Type B pancreatic cell (in vitro differentiated cells): ENCODE measurements at regions not wholly inside any gene's neighbourhood (a gene's known extent, or its start where the extent isn't known, plus 50 kb on each side); places are given as distances from the start of the nearest gene placed in this dataset.

Experiments
- DNase-seq: peaks from one replicate; pipeline ENCODE4 v3.0.0; 2021; ENCODE audit warnings: mixed read lengths; ENCODE audit not compliant: unreplicated experiment; ENCODE audit errors: extremely low spot score
- H3K27ac Mint-ChIP-seq: 2 replicates; pipeline ENCODE4 v1.8.0; 2021; ENCODE audit warnings: mild to moderate bottlenecking, mixed read lengths
- H3K27me3 Mint-ChIP-seq: 2 replicates; pipeline ENCODE4 v1.8.0; 2021; ENCODE audit warnings: mixed read lengths
- H3K36me3 Mint-ChIP-seq: 2 replicates; pipeline ENCODE4 v1.8.0; 2021; ENCODE audit warnings: mixed read lengths
- H3K4me1 Mint-ChIP-seq: one replicate; pipeline ENCODE4 v1.8.0; 2021; ENCODE audit warnings: mixed read lengths; ENCODE audit not compliant: unreplicated experiment
- H3K4me3 Mint-ChIP-seq: 2 replicates; pipeline ENCODE4 v1.8.0; 2021; ENCODE audit warnings: mild to moderate bottlenecking, mixed read lengths
- H3K9me3 Mint-ChIP-seq: 2 replicates; pipeline ENCODE4 v1.8.0; 2021; ENCODE audit warnings: mixed read lengths
- CTCF ChIP-seq: fragments of 200-600 bp; sonication (generic); conservative IDR thresholded peaks from 2 replicates; pipeline ENCODE4 v1.5.0; 2021; ENCODE audit warnings: antibody characterized with exemption, mild to moderate bottlenecking

- Mint-ChIP-seq H3K27ac (no peak overlapping the region), H3K4me3 (no peak overlapping the region), H3K36me3 (no peaks in the 10 kb centered on the region), H3K9me3 (peaks cover 2% of the 10 kb centered on the region), H3K4me1 (peaks cover 11% of the 10 kb centered on the region), H3K27me3 (peaks cover 3% of the 10 kb centered on the region)
- TF ChIP-seq CTCF, result no peak
- no peak for DNase-seq
These were observed 152.2 kb upstream of the RUNX1 start for GRCh38 chr21:35201288-35201687.

GRCh38 chr21:35199733-35200015 is 150.6 kb upstream of the RUNX1 start:
- Mint-ChIP-seq H3K27ac (no peak overlapping the region), H3K4me1 (peaks cover 4% of the 10 kb centered on the region), H3K36me3 (no peaks in the 10 kb centered on the region), H3K4me3 (no peak overlapping the region), H3K27me3 (peaks cover 9% of the 10 kb centered on the region), H3K9me3 (peaks cover 10% of the 10 kb centered on the region)
- no peak for TF ChIP-seq CTCF
- DNase-seq, result no peak

GRCh38 chr21:35198982-35199732 is 150.1 kb upstream of the RUNX1 start:
- DNase-seq, result no peak
- Mint-ChIP-seq H3K9me3 (peaks cover 10% of the 10 kb centered on the region), H3K27ac (no peak overlapping the region), H3K4me3 (no peak overlapping the region), H3K4me1 (peaks cover 4% of the 10 kb centered on the region), H3K36me3 (no peaks in the 10 kb centered on the region), H3K27me3 (peaks cover 10% of the 10 kb centered on the region)
- no peak for TF ChIP-seq CTCF

- no peak for DNase-seq
- Mint-ChIP-seq H3K4me1 (peaks cover 4% of the 10 kb centered on the region), H3K27ac (peak overlapping the region; percentile 35), H3K4me3 (no peak overlapping the region), H3K9me3 (peaks cover 10% of the 10 kb centered on the region), H3K36me3 (no peaks in the 10 kb centered on the region), H3K27me3 (peaks cover 13% of the 10 kb centered on the region)
- no peak for TF ChIP-seq CTCF
These were observed 149.5 kb upstream of the RUNX1 start for GRCh38 chr21:35198565-35198964.

GRCh38 chr21:35197992-35198431 is 148.9 kb upstream of the RUNX1 start:
- H3K4me1 Mint-ChIP-seq, result peaks cover 4% of the 10 kb centered on the region
- DNase-seq, result no peak
- H3K4me3 Mint-ChIP-seq, result no peak overlapping the region
- H3K36me3 Mint-ChIP-seq, result no peaks in the 10 kb centered on the region
- H3K9me3 Mint-ChIP-seq, result peaks cover 10% of the 10 kb centered on the region
- H3K27ac Mint-ChIP-seq, result peak overlapping the region; percentile 35
- H3K27me3 Mint-ChIP-seq, result peaks cover 14% of the 10 kb centered on the region
- no peak for TF ChIP-seq CTCF
